GM18951 (cell line): ENCODE measurements at regions not wholly inside any gene's neighbourhood (a gene's known extent, or its start where the extent isn't known, plus 50 kb on each side); places are given as distances from the start of the nearest gene placed in this dataset.

Experiments used
- POLR2A ChIP-seq: IDR thresholded peaks from 4 replicates; pipeline ENCODE4 v1.6.1; 2011; ENCODE audit warnings: mild to moderate bottlenecking; ENCODE audit not compliant: insufficient read length, insufficient read depth; ENCODE audit errors: extremely low read depth
- in situ Hi-C: fragments of 300-500 bp; cut with MboI; formaldehyde crosslinking; loops from one replicate; pipeline ENCODE4 v1.12.0; 2022; ENCODE audit warnings: low sequenced_read_pairs, mixed read lengths, inconsistent platforms; ENCODE audit not compliant: unreplicated experiment

DNA sequence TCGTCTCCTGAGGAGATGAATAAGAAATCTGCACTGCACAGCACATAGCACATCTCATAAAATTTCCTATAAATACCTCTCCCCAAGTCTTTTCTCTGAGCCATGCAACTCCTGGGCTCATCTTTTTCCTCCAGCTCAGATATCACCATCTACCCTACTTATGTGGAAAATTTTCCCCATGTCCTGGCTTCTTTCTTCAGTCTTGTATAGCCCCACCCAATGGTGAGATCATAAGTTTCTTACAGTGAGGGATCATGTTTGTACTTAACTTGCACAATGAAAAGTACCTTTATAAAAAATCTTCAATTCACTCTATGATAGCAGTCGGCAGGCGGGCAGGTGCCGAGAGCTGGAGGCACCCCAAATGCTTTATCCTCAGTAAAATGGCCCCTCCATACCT lies 198.6 kb upstream of the S100G start:
- TF ChIP-seq POLR2A, result no peak
- in situ Hi-C loops, result no loop called here

DNA sequence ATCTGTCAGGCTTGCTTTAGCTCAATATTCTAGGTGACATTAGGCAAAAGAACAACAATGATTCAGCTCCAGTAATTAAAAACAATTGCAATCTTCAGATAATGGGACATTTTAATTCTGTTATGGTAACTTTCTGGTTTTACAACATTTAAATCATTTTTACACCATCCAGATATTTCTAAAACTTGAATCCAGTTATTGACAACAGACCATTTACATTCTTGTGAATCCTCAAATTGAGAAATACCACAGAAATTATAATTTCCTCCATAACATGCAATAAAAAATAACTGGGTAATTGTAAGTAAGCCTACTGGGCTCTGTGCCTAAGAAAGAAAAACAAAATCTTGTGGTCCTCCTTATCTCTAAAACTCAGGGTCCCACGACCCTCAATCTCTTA lies 195.0 kb upstream of the S100G start:
- in situ Hi-C loops, result no loop called here
- no peak for TF ChIP-seq POLR2A

DNA sequence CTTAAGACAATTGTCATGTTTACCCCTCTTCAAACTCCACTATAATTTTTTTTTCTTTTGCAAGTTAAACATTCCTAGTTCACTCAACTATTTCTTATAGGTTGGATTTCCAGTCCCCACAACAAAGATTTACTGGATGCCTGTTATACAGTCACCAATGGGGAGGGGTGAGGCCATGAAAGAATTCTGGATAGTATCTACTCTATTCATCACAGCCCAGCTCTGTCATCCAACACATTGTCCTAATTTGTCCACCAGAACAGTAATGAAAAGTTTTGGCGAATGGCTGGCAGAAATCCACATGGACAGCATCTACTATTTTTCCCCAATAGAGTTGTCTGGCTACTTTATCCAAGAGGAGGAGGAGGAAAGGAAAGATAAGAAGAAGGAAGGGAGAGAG lies 192.7 kb upstream of the S100G start:
- in situ Hi-C loops, result no loop called here

DNA sequence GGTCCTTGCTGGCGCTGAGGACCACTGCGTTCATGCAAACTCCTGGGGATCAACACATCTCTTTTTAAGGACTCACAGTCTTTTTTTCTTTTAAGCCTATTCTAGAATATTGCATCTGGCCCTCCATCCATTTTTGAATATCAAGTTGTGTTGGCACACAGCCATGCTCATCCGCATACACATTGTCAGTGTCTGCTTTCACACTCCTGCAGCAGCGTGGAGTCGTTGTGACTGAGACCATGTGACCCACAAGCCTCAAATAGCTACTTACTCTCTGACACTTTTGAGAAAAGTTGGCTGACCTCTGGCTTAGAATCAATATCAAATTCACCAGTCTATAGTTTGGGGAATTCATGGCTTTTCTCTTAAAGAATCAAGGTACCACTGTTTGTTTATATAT lies 191.8 kb upstream of the S100G start:
- no peak for TF ChIP-seq POLR2A
- in situ Hi-C loops, result no loop called here

More for the DNA sequence above, 192.7 kb upstream of the S100G start:
- no peak for TF ChIP-seq POLR2A

DNA sequence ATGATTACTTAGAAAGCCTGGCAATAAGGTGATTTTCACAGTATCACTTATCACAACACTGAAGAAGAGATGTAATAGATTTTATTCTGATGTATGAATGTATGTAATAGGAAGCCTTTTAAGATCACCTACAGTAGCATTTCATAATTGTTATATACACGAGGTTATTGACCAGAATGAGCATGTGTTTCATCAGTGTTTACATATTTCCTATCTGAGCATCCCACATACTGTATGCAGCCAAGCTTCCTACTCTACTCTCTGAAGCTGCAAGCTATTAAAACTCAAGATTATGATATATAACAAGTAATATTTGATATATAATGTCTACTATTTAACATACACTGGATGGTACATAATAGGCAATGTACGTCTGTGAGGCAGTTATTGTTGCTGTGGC lies 190.9 kb upstream of the S100G start:
- in situ Hi-C loops, result no loop called here

DNA sequence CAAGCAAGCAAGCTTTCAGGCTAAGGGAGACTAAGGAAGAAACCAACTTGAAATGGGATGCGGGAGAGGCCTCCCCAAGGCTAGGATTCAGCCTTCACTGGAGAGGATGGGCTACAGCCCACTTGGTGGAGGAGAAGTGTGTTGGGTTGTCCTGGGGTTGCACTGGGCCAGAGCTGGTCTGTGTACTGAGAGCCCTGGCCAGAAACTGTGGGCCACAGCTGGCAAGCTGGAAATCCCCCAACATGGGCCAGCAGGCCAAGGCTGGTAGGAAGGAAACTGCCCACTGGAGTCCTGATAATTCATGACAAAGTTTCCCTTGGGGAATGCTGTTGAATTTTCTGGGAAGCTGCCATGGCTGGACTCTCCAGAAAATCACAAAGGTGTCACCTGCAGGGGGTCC lies 188.0 kb upstream of the S100G start:
- no peak for TF ChIP-seq POLR2A
- in situ Hi-C loops, result no loop called here

More for the DNA sequence above, 190.9 kb upstream of the S100G start:
- TF ChIP-seq POLR2A, result no peak

DNA sequence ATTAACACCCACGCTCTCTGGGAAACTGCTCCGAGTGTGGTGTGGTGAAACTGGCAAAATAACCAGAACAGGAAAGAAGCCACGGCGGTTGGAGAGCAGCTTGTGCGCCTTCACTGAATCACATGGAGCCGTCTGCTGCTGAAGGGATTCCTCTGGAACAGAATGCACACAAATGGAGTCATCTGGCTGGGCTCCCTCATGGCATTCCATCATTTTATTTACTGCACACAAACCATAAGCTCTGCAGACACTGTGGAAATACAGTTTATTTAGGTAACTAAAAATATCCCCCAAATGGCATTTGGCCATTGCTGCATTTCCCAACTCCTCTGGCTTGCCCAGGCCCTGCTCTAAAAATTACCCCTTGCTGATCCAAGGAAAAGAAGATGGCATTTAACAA lies 187.0 kb upstream of the S100G start:
- in situ Hi-C loops, result no loop called here
- TF ChIP-seq POLR2A, result no peak

DNA sequence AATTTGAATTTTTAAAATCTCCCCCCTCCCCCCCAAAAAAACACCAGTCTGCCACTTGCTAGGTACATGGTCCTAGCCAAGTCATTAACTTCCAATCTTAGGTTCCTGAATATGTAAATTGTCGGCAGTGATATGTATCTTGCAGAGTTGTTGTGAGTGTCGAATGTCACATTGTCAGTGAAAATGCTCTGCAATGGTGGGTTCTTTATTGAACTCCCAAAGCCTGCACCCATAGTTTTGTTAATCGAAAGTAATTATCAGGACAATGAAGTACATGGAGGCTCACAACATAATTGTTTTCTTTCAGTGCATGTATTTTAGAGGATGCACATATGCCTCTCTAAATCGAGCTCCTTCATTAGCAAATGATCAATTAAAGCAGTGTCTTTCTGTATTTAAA lies 185.6 kb upstream of the S100G start:
- in situ Hi-C loops, result no loop called here
- no peak for TF ChIP-seq POLR2A

DNA sequence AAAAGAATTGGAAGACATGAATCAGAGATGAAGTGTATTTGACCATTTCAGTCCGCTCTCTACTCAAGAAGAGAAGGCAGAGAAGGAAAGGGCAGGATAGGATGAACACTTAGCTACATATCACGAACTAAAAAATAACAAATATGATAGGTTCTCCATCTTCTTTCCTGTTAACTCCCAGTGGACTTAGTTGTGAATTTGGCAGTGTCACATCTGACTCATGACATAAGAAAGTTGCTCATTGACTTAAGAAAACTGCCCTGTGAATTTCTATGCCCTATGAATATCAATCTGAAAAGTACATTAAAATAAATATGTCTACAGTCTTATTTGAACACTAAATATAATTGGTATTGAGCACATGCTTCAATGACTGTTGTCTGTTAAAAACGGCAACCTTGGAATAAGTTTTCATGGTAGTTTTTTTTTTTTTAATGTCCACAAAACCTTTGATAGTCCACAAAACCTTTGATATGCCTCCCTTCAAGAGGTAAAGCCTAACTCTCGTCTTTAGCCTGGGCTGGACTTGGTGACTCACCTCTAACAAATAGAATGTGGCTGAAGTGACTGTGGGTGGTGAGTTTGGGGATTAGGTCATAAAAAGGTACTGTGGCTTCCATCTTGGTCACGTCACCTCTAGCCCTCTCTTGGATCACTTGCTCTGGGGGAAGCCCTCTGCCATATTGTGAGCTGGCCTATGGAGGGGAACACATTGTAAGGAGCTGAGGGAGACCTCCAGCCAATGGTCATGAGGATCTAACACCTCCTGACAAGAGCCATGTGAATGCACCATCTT lies 184.7 kb upstream of the S100G start:
- in situ Hi-C loops, result no loop called here
- TF ChIP-seq POLR2A, result no peak

DNA sequence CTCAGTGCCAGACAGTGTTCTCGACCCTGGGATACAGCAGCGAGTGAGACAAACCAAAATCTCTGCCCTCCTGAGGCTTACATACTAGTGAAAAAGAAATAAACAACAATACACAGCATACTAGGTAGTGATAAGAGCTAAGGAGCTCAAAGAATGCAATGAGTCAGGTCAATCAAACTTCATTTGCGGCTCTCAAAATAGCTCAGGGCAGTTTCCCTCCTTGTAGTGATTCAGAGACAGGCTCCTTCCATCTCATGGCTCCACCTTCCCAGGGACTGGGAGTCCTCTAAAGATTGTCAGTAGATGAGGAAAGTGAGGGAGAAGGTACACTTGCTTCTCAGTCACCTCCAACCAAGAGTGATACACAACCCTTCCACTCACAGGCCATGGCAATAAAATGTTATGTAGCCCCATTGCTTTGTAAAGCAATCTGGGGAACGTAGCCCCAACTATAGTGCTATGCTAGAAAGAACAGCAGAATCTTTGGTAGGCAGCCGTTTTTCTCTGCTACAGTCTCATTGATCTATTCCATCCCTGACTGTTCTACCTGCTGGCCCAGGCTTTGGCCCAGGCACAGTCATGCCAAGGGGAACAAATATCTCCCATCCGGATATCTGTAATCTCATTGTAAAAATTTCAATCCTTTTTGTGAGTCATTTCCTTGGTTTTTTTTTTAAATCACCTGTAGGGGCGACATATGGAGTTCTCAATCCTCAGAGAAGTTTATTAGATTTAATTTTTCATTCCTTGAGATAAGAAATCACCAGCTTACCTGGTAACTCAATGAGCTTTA lies 183.1 kb upstream of the S100G start:
- TF ChIP-seq POLR2A, result no peak
- in situ Hi-C loops, result no loop called here

DNA sequence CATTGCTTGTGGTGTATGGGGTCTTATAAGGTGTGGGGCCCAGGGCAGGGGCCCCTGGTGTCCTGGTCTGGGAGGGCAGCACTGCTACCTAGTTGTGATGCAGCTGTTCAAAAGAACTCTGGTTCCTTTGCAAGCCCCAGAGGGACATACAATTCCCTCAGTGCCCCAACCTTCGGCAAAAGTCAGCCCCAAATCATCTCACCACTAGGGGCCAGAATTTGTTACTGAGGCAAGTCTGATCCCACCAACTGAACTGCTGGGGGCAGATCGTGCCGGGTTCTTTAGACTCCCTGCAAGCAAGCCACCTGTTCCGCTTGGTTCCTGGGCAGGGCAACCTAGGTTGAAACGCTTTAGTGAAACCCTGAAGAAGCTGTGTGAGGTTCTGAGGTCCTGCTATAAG lies 180.1 kb upstream of the S100G start:
- no peak for TF ChIP-seq POLR2A
- in situ Hi-C loops, result no loop called here

DNA sequence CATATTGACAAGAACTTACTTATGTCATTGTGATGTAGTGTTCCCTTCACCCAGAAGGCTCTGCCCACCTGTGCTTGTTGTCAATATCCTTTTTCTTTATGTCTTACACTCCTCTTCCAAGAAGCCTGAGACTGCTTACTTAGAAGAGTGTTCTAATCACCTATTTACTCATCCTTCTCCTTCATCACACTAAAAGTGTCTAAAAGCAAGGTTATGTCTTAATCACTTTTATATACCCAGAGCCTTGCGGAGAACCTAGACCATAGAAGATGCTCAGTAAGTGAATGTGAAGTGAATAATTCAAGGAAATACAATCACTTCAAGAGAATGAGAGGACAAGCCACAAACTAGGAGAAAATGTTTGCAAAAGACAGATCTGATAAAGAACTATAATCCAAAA lies 177.6 kb upstream of the S100G start:
- in situ Hi-C loops, result no loop called here
- no peak for TF ChIP-seq POLR2A

DNA sequence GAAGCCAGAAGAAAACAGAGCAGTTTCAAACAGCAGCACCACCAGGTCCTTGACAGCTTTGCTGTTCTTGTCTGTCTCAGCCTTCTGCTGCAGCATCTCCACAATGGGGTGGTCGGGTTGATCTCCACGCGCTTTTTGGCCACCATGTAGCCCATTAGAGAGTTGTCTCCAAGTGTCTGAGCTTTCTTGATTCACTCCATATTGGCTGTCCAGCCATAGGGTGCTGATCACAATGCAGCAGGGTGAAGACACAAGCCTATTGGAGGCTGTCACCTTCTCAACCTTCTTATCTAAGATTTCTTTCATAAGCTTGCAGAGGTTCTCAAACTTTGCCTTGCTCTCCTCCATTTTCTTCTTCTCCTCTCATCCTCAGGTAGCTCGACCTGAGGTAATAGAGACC lies 175.4 kb upstream of the S100G start:
- no peak for TF ChIP-seq POLR2A

DNA sequence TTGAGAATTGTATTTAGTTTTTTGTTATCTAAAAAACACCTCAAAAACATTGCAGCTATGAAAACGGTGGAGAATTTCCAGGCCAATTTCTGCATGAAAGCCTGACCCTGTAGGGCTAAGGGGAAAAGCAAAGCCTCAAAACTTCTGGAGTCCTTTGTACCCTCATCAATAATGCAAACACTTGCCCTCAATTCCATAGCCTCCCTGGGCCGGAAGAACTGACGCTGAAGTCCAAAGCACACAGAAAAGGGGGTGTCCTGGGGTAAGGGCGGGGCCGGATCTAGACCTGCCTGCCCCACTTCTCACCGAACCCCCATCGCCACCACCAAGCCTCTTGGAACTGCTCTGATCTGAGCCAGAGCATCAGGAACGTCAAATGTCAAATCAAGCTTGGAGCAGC lies 173.9 kb upstream of the S100G start:
- in situ Hi-C loops, result no loop called here
- TF ChIP-seq POLR2A, result no peak

More for the DNA sequence above, 175.4 kb upstream of the S100G start:
- in situ Hi-C loops, result no loop called here
